Dermis microvascular lymphatic vessel endothelial cell (primary cell): ENCODE measurements at regions not wholly inside any gene's neighbourhood (a gene's known extent, or its start where the extent isn't known, plus 50 kb on each side); places are given as distances from the start of the nearest gene placed in this dataset.
"Not testable (repeated sequence)": the region's sequence is repeated elsewhere in the genome, so short reads cannot be mapped to it uniquely, and the experiment has no call there.

ENCODE experiments used
- DNase-seq, 2 donors: peaks; one replicate each; pipeline versions ENCODE4 v3.0.0 to v3.0.0-alpha.2; 2010; ENCODE audit warnings: low read depth in 2 of 2

DNA sequence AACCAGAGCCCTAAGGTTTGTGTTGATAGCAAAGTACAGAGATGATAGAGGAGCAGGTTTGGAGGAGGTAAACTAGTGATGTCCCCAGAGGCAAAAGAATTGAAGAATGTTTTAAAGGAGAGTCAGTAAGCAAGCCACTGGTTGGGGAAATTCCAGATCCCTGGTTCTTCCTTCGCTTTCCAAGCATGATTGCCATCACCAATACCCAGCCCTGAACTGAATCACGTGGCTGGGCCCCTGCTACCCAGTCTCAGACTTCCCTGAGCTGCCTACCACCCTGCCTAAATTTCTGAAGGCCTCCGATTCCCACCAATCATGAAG is 95.3 kb upstream of the FOXN2 start:
- no peak for DNase-seq

- DNase-seq = no peak
These were observed 94.7 kb upstream of the FOXN2 start for GRCh38 chr2:48219555-48220436.

GRCh38 chr2:48220501-48220900 is 94.0 kb upstream of the FOXN2 start:
- DNase-seq = no peak

GRCh38 chr2:48221846-48222516 is 92.5 kb upstream of the FOXN2 start:
- peak in 1 of 2 donors; percentile 4 for DNase-seq

GRCh38 chr2:48227617-48228344 is 86.7 kb upstream of the FOXN2 start:
- DNase-seq = no peak

DNA sequence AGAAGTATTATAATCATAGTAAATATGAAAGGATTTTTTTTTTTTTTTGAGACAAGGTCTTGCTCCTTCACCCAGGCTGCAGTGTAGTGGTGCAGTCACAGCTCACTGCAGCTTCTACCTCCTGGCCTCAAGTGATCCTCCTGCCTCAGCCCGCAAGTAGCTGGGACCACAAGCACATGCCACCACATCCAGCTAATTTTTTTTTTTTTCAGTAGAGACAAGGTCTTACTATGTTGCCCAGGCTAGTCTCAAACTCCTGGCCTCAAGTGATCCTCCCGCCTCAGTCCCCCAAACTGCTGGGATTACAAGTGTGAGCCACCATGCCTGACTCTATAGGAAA is 86.2 kb upstream of the FOXN2 start:
- no peak for DNase-seq

DNA sequence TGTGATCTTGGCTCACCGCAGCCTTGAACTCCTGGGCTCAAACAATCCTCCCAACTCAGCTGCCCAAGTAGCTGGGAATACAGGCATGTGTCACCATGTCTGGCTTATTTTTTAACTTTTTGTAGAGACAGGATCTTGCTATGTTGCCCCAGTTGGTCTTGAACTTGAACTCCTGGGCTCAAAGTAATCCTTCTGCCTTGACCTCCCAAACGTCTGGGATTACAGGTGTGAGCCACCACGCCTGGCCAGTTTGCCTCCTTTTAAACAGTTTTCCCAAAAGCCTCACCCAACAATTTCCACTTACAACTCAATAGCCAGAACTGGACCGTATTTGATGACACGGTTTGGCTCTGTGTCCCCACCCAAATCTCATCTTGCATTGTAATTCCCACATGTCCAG is 85.4 kb upstream of the FOXN2 start:
- DNase-seq = no peak

GRCh38 chr2:48230834-48231233 is 83.6 kb upstream of the FOXN2 start:
- DNase-seq = no peak

- DNase-seq = no peak
These were observed 82.1 kb upstream of the FOXN2 start for GRCh38 chr2:48232351-48232750.

DNA sequence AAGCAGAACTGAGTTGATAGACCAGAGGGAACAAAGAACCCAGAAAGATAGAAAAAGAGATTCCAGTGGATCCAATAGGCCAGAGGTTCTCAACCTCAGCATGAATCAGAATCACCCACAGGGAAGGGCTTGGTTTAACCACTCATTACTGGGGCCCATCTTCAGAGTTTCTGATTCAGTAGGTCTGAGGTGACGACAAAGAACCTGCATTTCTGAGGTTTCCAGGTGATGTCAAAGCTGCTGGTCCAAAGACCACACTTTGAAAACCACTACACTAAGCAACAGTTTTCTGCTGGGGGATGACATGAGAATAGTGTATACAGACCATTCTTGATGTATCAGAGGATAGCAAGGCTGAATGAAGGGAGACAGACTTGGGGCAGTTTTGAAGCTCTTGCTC is 81.5 kb upstream of the FOXN2 start:
- DNase-seq = no peak

DNA sequence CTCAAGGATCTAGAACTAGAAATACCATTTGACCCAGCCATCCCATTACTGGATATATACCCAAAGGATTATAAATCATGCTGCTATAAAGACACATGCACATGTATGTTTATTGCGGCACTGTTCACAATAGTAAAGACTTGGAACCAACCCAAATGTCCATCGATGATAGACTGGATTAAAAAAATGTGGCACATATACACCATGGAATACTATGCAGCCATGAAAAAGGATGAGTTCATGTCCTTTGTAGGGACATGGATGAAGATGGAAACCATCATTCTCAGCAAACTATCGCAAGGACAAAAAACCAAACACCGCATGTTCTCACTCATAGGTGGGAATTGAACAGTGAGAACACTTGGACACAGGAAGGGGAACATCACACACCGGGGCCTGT is 80.7 kb upstream of the FOXN2 start:
- not testable (repeated sequence) for DNase-seq

DNA sequence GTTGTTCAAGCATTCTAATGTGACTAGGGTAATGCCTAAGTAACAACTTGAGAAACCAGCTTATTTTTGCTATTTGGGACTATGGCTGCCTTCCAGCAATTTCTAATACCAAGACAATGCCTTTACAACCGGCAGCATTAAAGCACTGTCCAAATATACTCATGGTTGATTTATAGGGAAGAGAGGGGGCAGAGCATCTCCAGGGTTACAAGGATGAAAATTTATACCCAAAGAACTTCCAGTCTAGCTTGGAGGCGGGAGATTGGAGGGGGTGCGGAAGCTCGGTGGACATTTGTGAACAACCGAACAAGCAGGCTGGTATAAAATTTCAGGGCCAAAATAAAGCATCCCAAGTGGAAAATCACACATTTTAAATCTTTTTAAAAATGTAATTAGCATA is 79.4 kb upstream of the FOXN2 start:
- DNase-seq = no peak

- no peak for DNase-seq
These were observed 76.1 kb upstream of the FOXN2 start for GRCh38 chr2:48238381-48238780.

GRCh38 chr2:48240912-48241311 is 73.6 kb upstream of the FOXN2 start:
- no peak for DNase-seq

DNA sequence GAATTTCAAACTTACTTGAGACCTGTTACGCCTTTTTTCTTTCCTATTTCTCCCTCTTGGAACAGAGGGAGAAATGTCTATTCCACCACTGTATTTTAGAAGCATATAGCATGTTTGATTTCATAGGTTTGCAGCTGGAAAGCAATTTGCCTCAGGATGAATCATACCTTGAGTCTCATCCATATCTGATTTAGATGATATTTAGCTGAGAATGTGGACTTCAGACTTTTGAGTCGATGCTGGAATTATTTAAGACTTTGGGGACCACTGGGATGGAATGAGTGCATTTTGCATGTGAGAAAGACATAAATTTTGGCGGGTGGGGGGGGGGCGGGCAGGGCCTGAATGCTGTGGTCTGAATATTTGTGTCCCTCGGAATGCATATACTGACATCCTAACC is 67.3 kb upstream of the FOXN2 start:
- DNase-seq = no peak

DNA sequence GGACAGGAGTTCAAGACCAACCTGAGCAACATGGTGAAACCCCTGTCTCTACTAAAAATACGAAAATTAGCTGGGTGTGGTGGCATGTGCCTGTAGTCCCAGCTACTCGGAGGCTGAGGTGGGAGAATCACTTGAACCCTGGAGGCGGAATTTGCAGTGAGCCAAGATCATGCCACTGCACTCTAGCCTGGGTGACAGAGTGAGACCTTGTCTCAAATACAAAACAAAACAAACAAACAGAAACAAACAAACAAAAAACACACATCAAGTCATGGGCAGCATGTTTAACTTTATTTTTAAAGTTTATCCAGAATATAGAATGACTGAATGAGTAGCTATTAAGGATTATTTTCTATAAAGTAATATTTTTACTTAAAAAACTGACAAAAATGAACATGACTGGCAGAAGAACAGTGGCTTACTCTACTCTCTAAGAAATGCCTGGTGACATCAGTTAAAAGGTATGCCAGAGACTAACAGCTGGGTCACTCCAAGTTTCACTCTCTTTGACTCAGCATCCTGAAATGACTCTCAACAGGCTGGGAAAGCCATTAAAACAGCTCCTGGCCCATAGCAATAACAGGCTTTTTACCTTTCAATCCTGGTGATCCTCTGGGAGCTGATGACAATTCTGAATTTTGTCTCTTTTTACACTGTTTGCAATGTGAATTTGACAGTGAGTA is 66.1 kb upstream of the FOXN2 start:
- peak; percentile 17 to 84 for DNase-seq

GRCh38 chr2:48249025-48249424 is 65.5 kb upstream of the FOXN2 start:
- peak in 1 of 2 donors; percentile 2 for DNase-seq

DNA sequence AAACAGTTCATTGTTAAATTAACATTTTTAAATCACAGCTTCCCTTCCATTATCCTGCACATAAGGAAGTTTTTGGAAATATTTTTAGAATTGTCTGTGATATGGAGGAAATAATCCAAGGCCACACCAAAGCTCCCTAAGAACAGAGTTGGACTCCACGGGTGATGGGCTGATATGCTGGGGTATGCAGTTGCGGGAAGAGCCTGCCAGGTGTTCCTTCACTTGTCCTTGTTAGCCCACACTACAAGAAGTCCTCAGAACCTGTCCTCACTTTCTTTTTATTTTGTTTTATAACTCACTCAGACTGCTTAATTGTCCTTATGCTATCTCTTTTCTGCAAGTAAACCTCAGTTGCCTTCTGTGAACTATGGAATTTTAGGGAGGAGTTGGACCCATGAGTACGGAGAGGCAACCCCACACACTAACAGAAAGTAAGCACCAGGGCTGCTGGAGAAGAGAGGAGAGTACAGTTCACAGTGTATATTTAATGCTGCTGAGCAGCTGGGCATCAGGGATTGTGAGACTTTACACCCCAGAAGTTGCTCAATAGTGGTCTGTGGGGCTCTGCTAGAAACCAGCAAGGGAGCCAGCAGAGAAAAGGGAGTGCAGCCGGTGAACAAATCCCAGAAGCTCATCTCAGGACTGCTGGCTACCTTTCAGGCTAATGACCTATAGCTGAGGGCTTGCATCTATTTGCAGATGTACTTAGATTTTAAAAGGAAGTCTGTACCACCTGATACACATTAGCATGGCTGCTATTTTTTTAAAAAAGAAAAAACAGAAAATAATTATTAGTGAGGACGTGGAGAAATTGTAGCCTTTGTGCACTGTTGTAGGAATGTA is 64.6 kb upstream of the FOXN2 start:
- no peak for DNase-seq

DNA sequence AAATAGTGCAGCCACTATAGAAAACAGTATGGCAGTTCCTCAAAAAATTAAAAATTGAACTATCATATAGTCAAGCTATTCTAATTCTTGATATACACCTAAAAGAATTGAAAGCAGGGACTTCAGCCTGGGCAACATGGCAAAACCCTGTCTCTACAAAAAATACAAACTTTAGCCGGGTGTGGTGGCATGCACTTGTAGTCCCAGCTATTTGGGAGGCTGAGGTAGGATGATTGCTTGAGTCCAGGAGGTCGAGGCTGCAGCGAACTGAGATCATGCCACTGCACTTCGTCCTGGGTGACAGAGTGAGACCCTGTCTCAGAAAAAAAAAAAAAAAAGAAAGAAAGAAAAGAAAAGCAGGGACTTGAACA is 64.0 kb upstream of the FOXN2 start:
- no peak for DNase-seq

DNA sequence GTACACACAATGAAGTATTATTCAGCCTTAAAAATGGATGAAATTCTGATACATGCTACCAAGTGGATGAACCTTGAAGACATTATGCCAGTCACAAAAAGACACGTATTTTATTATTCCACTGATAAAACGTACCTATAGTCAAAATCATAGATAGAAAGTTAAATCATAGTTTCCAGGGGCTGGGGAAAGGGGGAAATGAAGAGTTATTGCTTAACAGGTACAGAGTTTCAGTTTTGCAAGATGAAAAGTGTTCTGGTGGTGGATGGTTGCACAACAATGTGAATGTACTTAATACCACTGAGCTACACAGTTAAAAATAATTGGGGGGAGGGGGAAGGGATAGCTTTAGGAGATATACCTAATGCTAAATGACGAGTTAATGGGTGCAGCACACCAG is 63.5 kb upstream of the FOXN2 start:
- DNase-seq = no peak

- DNase-seq = no peak
These were observed 62.9 kb upstream of the FOXN2 start for GRCh38 chr2:48251437-48252148.
